ENCODE measurements at regions not wholly inside any gene's neighbourhood (a gene's known extent, or its start where the extent isn't known, plus 50 kb on each side); places are given as distances from the start of the nearest gene placed in this dataset.

- TF ChIP-seq ZNF57 (CRISPR knock-in tag; IDR thresholded peaks at IDR 0.05): no peak
- TF ChIP-seq, protein P1, sequence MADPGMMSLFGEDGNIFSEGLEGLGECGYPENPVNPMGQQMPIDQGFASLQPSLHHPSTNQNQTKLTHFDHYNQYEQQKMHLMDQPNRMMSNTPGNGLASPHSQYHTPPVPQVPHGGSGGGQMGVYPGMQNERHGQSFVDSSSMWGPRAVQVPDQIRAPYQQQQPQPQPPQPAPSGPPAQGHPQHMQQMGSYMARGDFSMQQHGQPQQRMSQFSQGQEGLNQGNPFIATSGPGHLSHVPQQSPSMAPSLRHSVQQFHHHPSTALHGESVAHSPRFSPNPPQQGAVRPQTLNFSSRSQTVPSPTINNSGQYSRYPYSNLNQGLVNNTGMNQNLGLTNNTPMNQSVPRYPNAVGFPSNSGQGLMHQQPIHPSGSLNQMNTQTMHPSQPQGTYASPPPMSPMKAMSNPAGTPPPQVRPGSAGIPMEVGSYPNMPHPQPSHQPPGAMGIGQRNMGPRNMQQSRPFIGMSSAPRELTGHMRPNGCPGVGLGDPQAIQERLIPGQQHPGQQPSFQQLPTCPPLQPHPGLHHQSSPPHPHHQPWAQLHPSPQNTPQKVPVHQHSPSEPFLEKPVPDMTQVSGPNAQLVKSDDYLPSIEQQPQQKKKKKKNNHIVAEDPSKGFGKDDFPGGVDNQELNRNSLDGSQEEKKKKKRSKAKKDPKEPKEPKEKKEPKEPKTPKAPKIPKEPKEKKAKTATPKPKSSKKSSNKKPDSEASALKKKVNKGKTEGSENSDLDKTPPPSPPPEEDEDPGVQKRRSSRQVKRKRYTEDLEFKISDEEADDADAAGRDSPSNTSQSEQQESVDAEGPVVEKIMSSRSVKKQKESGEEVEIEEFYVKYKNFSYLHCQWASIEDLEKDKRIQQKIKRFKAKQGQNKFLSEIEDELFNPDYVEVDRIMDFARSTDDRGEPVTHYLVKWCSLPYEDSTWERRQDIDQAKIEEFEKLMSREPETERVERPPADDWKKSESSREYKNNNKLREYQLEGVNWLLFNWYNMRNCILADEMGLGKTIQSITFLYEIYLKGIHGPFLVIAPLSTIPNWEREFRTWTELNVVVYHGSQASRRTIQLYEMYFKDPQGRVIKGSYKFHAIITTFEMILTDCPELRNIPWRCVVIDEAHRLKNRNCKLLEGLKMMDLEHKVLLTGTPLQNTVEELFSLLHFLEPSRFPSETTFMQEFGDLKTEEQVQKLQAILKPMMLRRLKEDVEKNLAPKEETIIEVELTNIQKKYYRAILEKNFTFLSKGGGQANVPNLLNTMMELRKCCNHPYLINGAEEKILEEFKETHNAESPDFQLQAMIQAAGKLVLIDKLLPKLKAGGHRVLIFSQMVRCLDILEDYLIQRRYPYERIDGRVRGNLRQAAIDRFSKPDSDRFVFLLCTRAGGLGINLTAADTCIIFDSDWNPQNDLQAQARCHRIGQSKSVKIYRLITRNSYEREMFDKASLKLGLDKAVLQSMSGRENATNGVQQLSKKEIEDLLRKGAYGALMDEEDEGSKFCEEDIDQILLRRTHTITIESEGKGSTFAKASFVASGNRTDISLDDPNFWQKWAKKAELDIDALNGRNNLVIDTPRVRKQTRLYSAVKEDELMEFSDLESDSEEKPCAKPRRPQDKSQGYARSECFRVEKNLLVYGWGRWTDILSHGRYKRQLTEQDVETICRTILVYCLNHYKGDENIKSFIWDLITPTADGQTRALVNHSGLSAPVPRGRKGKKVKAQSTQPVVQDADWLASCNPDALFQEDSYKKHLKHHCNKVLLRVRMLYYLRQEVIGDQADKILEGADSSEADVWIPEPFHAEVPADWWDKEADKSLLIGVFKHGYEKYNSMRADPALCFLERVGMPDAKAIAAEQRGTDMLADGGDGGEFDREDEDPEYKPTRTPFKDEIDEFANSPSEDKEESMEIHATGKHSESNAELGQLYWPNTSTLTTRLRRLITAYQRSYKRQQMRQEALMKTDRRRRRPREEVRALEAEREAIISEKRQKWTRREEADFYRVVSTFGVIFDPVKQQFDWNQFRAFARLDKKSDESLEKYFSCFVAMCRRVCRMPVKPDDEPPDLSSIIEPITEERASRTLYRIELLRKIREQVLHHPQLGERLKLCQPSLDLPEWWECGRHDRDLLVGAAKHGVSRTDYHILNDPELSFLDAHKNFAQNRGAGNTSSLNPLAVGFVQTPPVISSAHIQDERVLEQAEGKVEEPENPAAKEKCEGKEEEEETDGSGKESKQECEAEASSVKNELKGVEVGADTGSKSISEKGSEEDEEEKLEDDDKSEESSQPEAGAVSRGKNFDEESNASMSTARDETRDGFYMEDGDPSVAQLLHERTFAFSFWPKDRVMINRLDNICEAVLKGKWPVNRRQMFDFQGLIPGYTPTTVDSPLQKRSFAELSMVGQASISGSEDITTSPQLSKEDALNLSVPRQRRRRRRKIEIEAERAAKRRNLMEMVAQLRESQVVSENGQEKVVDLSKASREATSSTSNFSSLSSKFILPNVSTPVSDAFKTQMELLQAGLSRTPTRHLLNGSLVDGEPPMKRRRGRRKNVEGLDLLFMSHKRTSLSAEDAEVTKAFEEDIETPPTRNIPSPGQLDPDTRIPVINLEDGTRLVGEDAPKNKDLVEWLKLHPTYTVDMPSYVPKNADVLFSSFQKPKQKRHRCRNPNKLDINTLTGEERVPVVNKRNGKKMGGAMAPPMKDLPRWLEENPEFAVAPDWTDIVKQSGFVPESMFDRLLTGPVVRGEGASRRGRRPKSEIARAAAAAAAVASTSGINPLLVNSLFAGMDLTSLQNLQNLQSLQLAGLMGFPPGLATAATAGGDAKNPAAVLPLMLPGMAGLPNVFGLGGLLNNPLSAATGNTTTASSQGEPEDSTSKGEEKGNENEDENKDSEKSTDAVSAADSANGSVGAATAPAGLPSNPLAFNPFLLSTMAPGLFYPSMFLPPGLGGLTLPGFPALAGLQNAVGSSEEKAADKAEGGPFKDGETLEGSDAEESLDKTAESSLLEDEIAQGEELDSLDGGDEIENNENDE (IDR thresholded peaks at IDR 0.05; ENCODE audit: low read depth, low read length): no peak
Observed at GRCh38 chr3:25125201-25125600, 302.9 kb upstream of the RARB start (continued).

Measured in K562 (cell line).